Neural progenitor cell (in vitro differentiated cells): ENCODE measurements at regions not wholly inside any gene's neighbourhood (a gene's known extent, or its start where the extent isn't known, plus 50 kb on each side); places are given as distances from the start of the nearest gene placed in this dataset.

ENCODE experiments used
- DNase-seq: peaks from one replicate; pipeline ENCODE4 v3.0.0-alpha.2; 2016; ENCODE audit warnings: low spot score
- H2AFZ ChIP-seq: fragments of 200-600 bp; sonication (generic); replicated peaks from 2 replicates; pipeline ENCODE4 v1.6.1; 2016; ENCODE audit warnings: antibody characterized with exemption
- H3F3A ChIP-seq: fragments of 200-600 bp; sonication (generic); 2 replicates; pipeline ENCODE4 v1.6.1; 2016; ENCODE audit warnings: antibody characterized with exemption, low read depth
- H3K27ac ChIP-seq: fragments of 200-600 bp; sonication (generic); 2 replicates; pipeline ENCODE4 v1.5.1; 2016; ENCODE audit warnings: mild to moderate bottlenecking
- H3K27me3 ChIP-seq: fragments of 200-600 bp; sonication (generic); 2 replicates; pipeline ENCODE4 v1.6.1; 2016; ENCODE audit warnings: mild to moderate bottlenecking, moderate library complexity
- H3K36me3 ChIP-seq: fragments of 200-600 bp; sonication (generic); 2 replicates; pipeline ENCODE4 v1.5.1; 2016
- H3K4me1 ChIP-seq: fragments of 200-600 bp; sonication (generic); 2 replicates; pipeline ENCODE4 v1.6.1; 2016; ENCODE audit warnings: mixed run types
- H3K4me2 ChIP-seq: fragments of 200-600 bp; sonication (generic); 2 replicates; pipeline ENCODE4 v1.6.1; 2016
- H3K4me3 ChIP-seq: fragments of 200-600 bp; sonication (generic); 2 replicates; pipeline ENCODE4 v1.5.1; 2016
- H3K79me2 ChIP-seq: fragments of 200-600 bp; sonication (generic); 2 replicates; pipeline ENCODE4 v1.6.1; 2016; ENCODE audit warnings: low read depth
- H3K9ac ChIP-seq: fragments of 200-600 bp; sonication (generic); 2 replicates; pipeline ENCODE4 v1.6.1; 2016
- H3K9me3 ChIP-seq: fragments of 200-600 bp; sonication (generic); 2 replicates; pipeline ENCODE4 v1.5.1; 2016; ENCODE audit warnings: low read depth
- H4K20me1 ChIP-seq: fragments of 200-600 bp; sonication (generic); 2 replicates; pipeline ENCODE4 v1.6.1; 2016; ENCODE audit warnings: low read depth
- H3K27ac Mint-ChIP-seq: 3 replicates; pipeline ENCODE4 v1.8.0; 2021; ENCODE audit warnings: mixed read lengths
- H3K27me3 Mint-ChIP-seq: 2 replicates; pipeline ENCODE4 v1.8.0; 2022; ENCODE audit warnings: low read depth, mild to moderate bottlenecking, inconsistent platforms, moderate library complexity, mixed read lengths; ENCODE audit not compliant: insufficient read depth
- H3K36me3 Mint-ChIP-seq: 3 replicates; pipeline ENCODE4 v1.8.0; 2021; ENCODE audit warnings: mixed read lengths
- H3K4me1 Mint-ChIP-seq: 3 replicates; pipeline ENCODE4 v1.8.0; 2021; ENCODE audit warnings: mixed read lengths
- H3K4me3 Mint-ChIP-seq: 3 replicates; pipeline ENCODE4 v1.8.0; 2021; ENCODE audit warnings: mild to moderate bottlenecking, moderate library complexity, mixed read lengths
- H3K9me3 Mint-ChIP-seq: 3 replicates; pipeline ENCODE4 v1.8.0; 2020; ENCODE audit warnings: mixed read lengths
- CTCF ChIP-seq: fragments of 200-600 bp; sonication (generic); IDR thresholded peaks from 2 replicates; pipeline ENCODE4 v1.5.1; 2017; ENCODE audit warnings: antibody characterized with exemption, mild to moderate bottlenecking
- EZH2 ChIP-seq: fragments of 200-600 bp; sonication (generic); IDR thresholded peaks from 2 replicates; pipeline ENCODE4 v1.6.1; 2017; ENCODE audit warnings: antibody characterized with exemption, mild to moderate bottlenecking, moderate library complexity
- EZH2phosphoT487 ChIP-seq: fragments of 200-600 bp; sonication (generic); IDR thresholded peaks from 2 replicates; pipeline ENCODE4 v1.6.1; 2017; ENCODE audit warnings: antibody characterized with exemption

- Mint-ChIP-seq H3K27me3 (peaks cover 3% of the 10 kb centered on the region), H3K4me3 (no peak overlapping the region), H3K36me3 (no peaks in the 10 kb centered on the region), H3K4me1 (peaks cover 9% of the 10 kb centered on the region), H3K9me3 (peaks cover 3% of the 10 kb centered on the region), H3K27ac (no peak overlapping the region)
- no peaks in the 10 kb centered on the region for H3K4me1 ChIP-seq
- no peaks in the 10 kb centered on the region for H3K27me3 ChIP-seq
- H3K4me2 ChIP-seq = no peak overlapping the region
- H3F3A ChIP-seq = no peaks in the 10 kb centered on the region
- no peaks in the 10 kb centered on the region for H3K36me3 ChIP-seq
- no peaks in the 10 kb centered on the region for H3K9me3 ChIP-seq
- no peaks in the 10 kb centered on the region for H4K20me1 ChIP-seq
- H3K4me3 ChIP-seq = no peak overlapping the region
- no peak overlapping the region for H3K9ac ChIP-seq
- no peaks in the 10 kb centered on the region for H3K79me2 ChIP-seq
- H2AFZ ChIP-seq = no peak overlapping the region
- no peak overlapping the region for H3K27ac ChIP-seq
- TF ChIP-seq EZH2 (no peak), CTCF (no peak), EZH2phosphoT487 (no peak)
- DNase-seq = no peak
Measured at GRCh38 chr4:11151500-11151899, 277.2 kb downstream of the HS3ST1 start.

DNA sequence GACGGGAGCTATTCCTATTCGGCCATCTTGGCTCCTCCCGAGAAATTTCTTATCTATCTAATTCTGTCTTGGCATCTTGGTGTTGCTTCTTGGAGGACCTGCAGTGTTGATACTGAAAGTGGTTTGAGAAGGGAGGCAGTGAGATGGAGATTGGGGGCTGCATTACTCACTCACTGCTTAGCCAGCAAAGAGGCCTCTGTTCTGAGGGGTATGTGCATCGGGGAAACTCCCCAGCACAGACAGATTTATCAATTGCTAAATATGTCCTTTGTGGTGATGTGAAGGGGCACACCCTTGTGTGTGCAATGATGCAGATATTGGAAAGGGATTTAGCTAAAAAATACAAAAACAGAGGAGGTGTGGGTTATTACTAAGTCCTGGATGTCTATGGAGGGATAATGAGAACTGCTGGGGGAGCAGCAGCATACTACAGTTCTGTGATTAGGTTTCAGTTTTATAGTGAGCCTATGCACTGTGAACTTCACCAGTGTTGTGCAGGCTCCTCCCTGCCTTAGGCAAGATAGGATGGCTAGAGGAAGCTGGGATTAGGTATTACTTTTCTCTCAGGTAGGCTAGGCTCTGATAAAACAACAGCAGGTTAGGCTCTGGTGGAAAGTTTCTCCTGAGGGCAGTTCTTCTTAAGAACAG is 279.0 kb downstream of the HS3ST1 start:
- H3K36me3 ChIP-seq = no peaks in the 10 kb centered on the region
- H3K79me2 ChIP-seq = no peaks in the 10 kb centered on the region
- H3K4me3 Mint-ChIP-seq = no peak overlapping the region
- no peak overlapping the region for H3K27ac Mint-ChIP-seq
- no peaks in the 10 kb centered on the region for H3K4me1 ChIP-seq
- no peak for DNase-seq
- no peak overlapping the region for H3K9ac ChIP-seq
- no peaks in the 10 kb centered on the region for H3K36me3 Mint-ChIP-seq
- H3K27ac ChIP-seq = no peak overlapping the region
- H2AFZ ChIP-seq = peak overlapping the region; percentile 42
- no peaks in the 10 kb centered on the region for H3K27me3 ChIP-seq
- no peak overlapping the region for H3K4me3 ChIP-seq
- H3F3A ChIP-seq = no peaks in the 10 kb centered on the region
- no peaks in the 10 kb centered on the region for H4K20me1 ChIP-seq
- peaks cover 7% of the 10 kb centered on the region for H3K4me1 Mint-ChIP-seq
- H3K9me3 Mint-ChIP-seq = peaks cover 3% of the 10 kb centered on the region
- H3K27me3 Mint-ChIP-seq = peaks cover 3% of the 10 kb centered on the region
- TF ChIP-seq CTCF (no peak), EZH2phosphoT487 (no peak), EZH2 (no peak)
- no peaks in the 10 kb centered on the region for H3K9me3 ChIP-seq
- peak overlapping the region; percentile 31 for H3K4me2 ChIP-seq

DNA sequence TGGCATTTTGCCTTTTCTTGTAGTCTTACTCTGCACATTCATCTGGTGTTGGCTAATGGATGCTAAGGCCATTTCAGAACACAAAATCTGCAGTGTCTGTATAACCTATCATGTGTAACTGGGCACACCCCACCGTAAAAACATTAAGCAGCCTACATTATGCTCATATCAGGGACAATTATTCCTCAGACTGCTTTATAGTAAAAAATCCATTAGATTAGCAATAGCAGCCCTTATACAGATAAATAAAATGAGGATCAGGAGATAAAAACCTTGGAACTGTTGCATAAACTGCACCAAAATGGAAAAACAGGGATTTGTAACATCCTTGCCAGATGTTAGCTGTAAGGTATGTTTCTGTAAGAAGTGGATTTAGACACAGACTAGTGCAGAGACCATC is 288.8 kb downstream of the HS3ST1 start:
- Mint-ChIP-seq H3K9me3 (no peaks in the 10 kb centered on the region), H3K36me3 (no peaks in the 10 kb centered on the region)

More for the DNA sequence above, 288.8 kb downstream of the HS3ST1 start:
- H3K4me3 ChIP-seq = no peak overlapping the region
- H3K4me1 Mint-ChIP-seq = no peaks in the 10 kb centered on the region
- DNase-seq = no peak
- H3K4me1 ChIP-seq = no peaks in the 10 kb centered on the region
- H2AFZ ChIP-seq = no peak overlapping the region
- H3F3A ChIP-seq = no peaks in the 10 kb centered on the region
- H3K36me3 ChIP-seq = no peaks in the 10 kb centered on the region
- no peaks in the 10 kb centered on the region for H4K20me1 ChIP-seq
- H3K4me3 Mint-ChIP-seq = no peak overlapping the region
- TF ChIP-seq EZH2phosphoT487 = no peak
- TF ChIP-seq CTCF = no peak
- TF ChIP-seq EZH2 = no peak
- H3K27ac ChIP-seq = no peak overlapping the region
- H3K27me3 Mint-ChIP-seq = no peaks in the 10 kb centered on the region
- no peaks in the 10 kb centered on the region for H3K27me3 ChIP-seq
- no peak overlapping the region for H3K27ac Mint-ChIP-seq
- no peak overlapping the region for H3K9ac ChIP-seq
- no peaks in the 10 kb centered on the region for H3K9me3 ChIP-seq
- H3K4me2 ChIP-seq = no peak overlapping the region
- H3K79me2 ChIP-seq = no peaks in the 10 kb centered on the region
